HepG2 (cell line): ENCODE measurements at regions not wholly inside any gene's neighbourhood (a gene's known extent, or its start where the extent isn't known, plus 50 kb on each side); places are given as distances from the start of the nearest gene placed in this dataset.

ENCODE experiments used
- CBFB ChIP-seq: sonication (generic); formaldehyde crosslinking; IDR thresholded peaks from 2 replicates; pipeline ENCODE4 v1.4.0; 2020; ENCODE audit warnings: missing genetic modification reagents
- EZH2 ChIP-seq: conservative IDR thresholded peaks from 2 replicates; pipeline ENCODE4 v1.6.1; 2012; ENCODE audit warnings: mild to moderate bottlenecking, low read depth, low read length, moderate library complexity
- FOXM1 ChIP-seq: sonication (generic); formaldehyde crosslinking; IDR thresholded peaks from 2 replicates; pipeline ENCODE4 v1.5.0; 2020; ENCODE audit warnings: missing genetic modification reagents
- GABPA ChIP-seq, 2 experiments: IDR thresholded peaks; 2 replicates each; pipeline ENCODE4 v1.6.1; 2011 to 2016; ENCODE audit warnings: low read depth in 2 of 2, low read length in 1 of 2, missing biosample characterization in 1 of 2, missing genetic modification characterization in 1 of 2
- MED13 ChIP-seq: sonication (generic); formaldehyde crosslinking; IDR thresholded peaks from 2 replicates; pipeline ENCODE4 v1.5.0; 2020; ENCODE audit warnings: missing genetic modification reagents
- NCOA1 ChIP-seq: sonication (generic); formaldehyde crosslinking; IDR thresholded peaks from 2 replicates; pipeline ENCODE4 v1.9.0; 2021; ENCODE audit warnings: missing genetic modification reagents
- TBL1XR1 ChIP-seq: fragments of 150-350 bp; IDR thresholded peaks from 2 replicates; pipeline ENCODE4 v1.6.1; 2014; ENCODE audit warnings: borderline replicate concordance, low read length; ENCODE audit not compliant: partially characterized antibody
- ZNF792 ChIP-seq: IDR thresholded peaks from 2 replicates; pipeline ENCODE4 v1.6.1; 2016
- TF ChIP-seq, protein P1 (sequence below): sonication (generic); formaldehyde crosslinking; IDR thresholded peaks from 2 replicates; pipeline ENCODE4 v1.5.0; 2020; ENCODE audit warnings: mild to moderate bottlenecking, missing genetic modification reagents, moderate library complexity

GRCh38 chr13:21999666-22000065 is 328.8 kb downstream of the FGF9 start:
- TF ChIP-seq ZNF792 (CRISPR knock-in tag) (no peak), FOXM1 (no peak), NCOA1 (CRISPR knock-in tag) (no peak), EZH2 (no peak), GABPA (IDR thresholded peaks at IDR 0.05; ENCODE audit: low read depth, low read length) (no peak), GABPA (CRISPR knock-in tag; IDR thresholded peaks at IDR 0.05; ENCODE audit: low read depth) (no peak), TBL1XR1 (no peak), MED13 (CRISPR knock-in tag) (no peak), CBFB (CRISPR knock-in tag) (no peak)
- TF ChIP-seq, protein P1, sequence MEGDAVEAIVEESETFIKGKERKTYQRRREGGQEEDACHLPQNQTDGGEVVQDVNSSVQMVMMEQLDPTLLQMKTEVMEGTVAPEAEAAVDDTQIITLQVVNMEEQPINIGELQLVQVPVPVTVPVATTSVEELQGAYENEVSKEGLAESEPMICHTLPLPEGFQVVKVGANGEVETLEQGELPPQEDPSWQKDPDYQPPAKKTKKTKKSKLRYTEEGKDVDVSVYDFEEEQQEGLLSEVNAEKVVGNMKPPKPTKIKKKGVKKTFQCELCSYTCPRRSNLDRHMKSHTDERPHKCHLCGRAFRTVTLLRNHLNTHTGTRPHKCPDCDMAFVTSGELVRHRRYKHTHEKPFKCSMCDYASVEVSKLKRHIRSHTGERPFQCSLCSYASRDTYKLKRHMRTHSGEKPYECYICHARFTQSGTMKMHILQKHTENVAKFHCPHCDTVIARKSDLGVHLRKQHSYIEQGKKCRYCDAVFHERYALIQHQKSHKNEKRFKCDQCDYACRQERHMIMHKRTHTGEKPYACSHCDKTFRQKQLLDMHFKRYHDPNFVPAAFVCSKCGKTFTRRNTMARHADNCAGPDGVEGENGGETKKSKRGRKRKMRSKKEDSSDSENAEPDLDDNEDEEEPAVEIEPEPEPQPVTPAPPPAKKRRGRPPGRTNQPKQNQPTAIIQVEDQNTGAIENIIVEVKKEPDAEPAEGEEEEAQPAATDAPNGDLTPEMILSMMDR (CRISPR knock-in tag): no peak
